Testis (tissue), 2 donors: ENCODE measurements at regions not wholly inside any gene's neighbourhood (a gene's known extent, or its start where the extent isn't known, plus 50 kb on each side); places are given as distances from the start of the nearest gene placed in this dataset.

ENCODE experiments used
- CTCF ChIP-seq, 3 experiments: fragments of 450-650 bp in 2 of 3; fragments of 200-600 bp in 1 of 3; sonication (generic) in 1 of 3; IDR thresholded peaks; one replicate each; pipeline ENCODE4 v1.5.1; 2016 to 2019; ENCODE audit warnings: antibody characterized with exemption in 3 of 3, mild to moderate bottlenecking in 2 of 3, moderate library complexity in 1 of 3
- POLR2A ChIP-seq: fragments of 450-650 bp; IDR thresholded peaks from one replicate; pipeline ENCODE4 v1.6.1; 2017; ENCODE audit warnings: antibody characterized with exemption, mild to moderate bottlenecking, moderate library complexity

GRCh38 chr12:115553622-115554021, 723.9 kb downstream of the MED13L start:
- no peak for TF ChIP-seq CTCF (IDR thresholded peaks at IDR 0.05)
- TF ChIP-seq POLR2A: no peak
